B cell (primary cell): ENCODE measurements at regions not wholly inside any gene's neighbourhood (a gene's known extent, or its start where the extent isn't known, plus 50 kb on each side); places are given as distances from the start of the nearest gene placed in this dataset.
A peak's percentile ranks its signal among the peaks of the same experiment; 100 is the strongest.
"Not testable (repeated sequence)": the region's sequence is repeated elsewhere in the genome, so short reads cannot be mapped to it uniquely, and the experiment has no call there.

Experiments
- ATAC-seq: fragments of 200-7000 bp; cut with Tn5 transposase; one replicate; pipeline ENCODE4 v1.10.0; 2021; ENCODE audit warnings: low read depth, mild to moderate bottlenecking, moderate number of reproducible peaks, moderate library complexity
- CTCF ChIA-PET: fragments of 350-600 bp; sonication (Branson Sonifier 250); formaldehyde crosslinking; loops from one replicate; lab custom pipeline; 2021; ENCODE audit warnings: antibody characterized with exemption, inconsistent platforms; lab: Charles Lee
- POLR2A ChIA-PET: fragments of 350-600 bp; sonication (Branson Sonifier 250); formaldehyde crosslinking; loops from one replicate; lab custom pipeline; 2021; ENCODE audit warnings: antibody characterized with exemption; lab: Charles Lee
- DNase-seq: peaks from one replicate; pipeline ENCODE4 v3.0.0; 2013
- H2AFZ ChIP-seq: 2 replicates; pipeline ENCODE4 v1.6.1; 2012; ENCODE audit warnings: mild to moderate bottlenecking, low read depth, low read length; ENCODE audit not compliant: insufficient read depth, poor library complexity, severe bottlenecking
- H3K27ac ChIP-seq, 2 donors: 1 replicate in 1 of 2; 2 replicates in 1 of 2; pipeline ENCODE4 v1.5.1; 2012 to 2013; ENCODE audit warnings: low read length in 2 of 2, mild to moderate bottlenecking in 2 of 2, moderate library complexity in 1 of 2
- H3K27me3 ChIP-seq, 4 experiments: fragments of 200-600 bp in 1 of 4; sonication (generic) in 1 of 4; replicated peaks in 1 of 4; 1 replicate in 2 of 4; 2 replicates in 2 of 4; pipeline versions ENCODE4 v1.6.1 to v1.7.0; 2013 to 2016; ENCODE audit warnings: low read length in 3 of 4, mild to moderate bottlenecking in 2 of 4, mixed read lengths in 1 of 4, moderate library complexity in 1 of 4; ENCODE audit not compliant: insufficient read depth in 4 of 4, control insufficient read depth in 3 of 4; ENCODE audit errors: control extremely low read depth in 1 of 4
- H3K36me3 ChIP-seq, 2 experiments: replicated peaks in 1 of 2; 1 replicate in 1 of 2; 2 replicates in 1 of 2; pipeline versions ENCODE4 v1.6.1 to v1.7.1; 2013; ENCODE audit warnings: low read length in 1 of 2; ENCODE audit not compliant: insufficient read depth in 2 of 2, control insufficient read depth in 1 of 2; ENCODE audit errors: control extremely low read depth in 1 of 2, extremely low read depth in 1 of 2
- H3K4me1 ChIP-seq, 2 donors: fragments of 200-600 bp in 1 of 2; sonication (generic) in 1 of 2; 1 replicate in 1 of 2; 2 replicates in 1 of 2; pipeline versions ENCODE4 v1.5.1 to v1.6.1; 2013 to 2017; ENCODE audit warnings: low read length in 2 of 2; ENCODE audit not compliant: control insufficient read depth in 2 of 2, insufficient read depth in 2 of 2
- H3K4me2 ChIP-seq: replicated peaks from 2 replicates; pipeline ENCODE3; 2012; ENCODE audit warnings: mild to moderate bottlenecking, low read depth, low read length; ENCODE audit not compliant: poor library complexity, severe bottlenecking
- H3K4me3 ChIP-seq, 5 experiments: fragments of 200-600 bp in 1 of 5; sonication (generic) in 1 of 5; 1 replicate in 3 of 5; 2 replicates in 2 of 5; pipeline versions ENCODE4 v1.5.1 to v1.7.0; 2011 to 2016; ENCODE audit warnings: low read length in 4 of 5, mild to moderate bottlenecking in 4 of 5, low read depth in 2 of 5, control low read depth in 1 of 5, moderate library complexity in 1 of 5; ENCODE audit not compliant: insufficient read depth in 1 of 5; ENCODE audit errors: control extremely low read depth in 1 of 5, extremely low read depth in 1 of 5
- H3K79me2 ChIP-seq: fragments of 200-600 bp; sonication (generic); one replicate; pipeline ENCODE4 v1.6.0; 2016; ENCODE audit warnings: low read length; ENCODE audit not compliant: control insufficient read depth, insufficient read depth
- H3K9ac ChIP-seq: fragments of 200-600 bp; sonication (generic); 2 replicates; pipeline ENCODE4 v1.6.1; 2017; ENCODE audit warnings: mild to moderate bottlenecking, low read length, moderate library complexity
- H3K9me3 ChIP-seq, 3 donors: one replicate each; pipeline versions ENCODE4 v1.6.1 to v1.7.1; 2013; ENCODE audit warnings: low read length in 2 of 3; ENCODE audit not compliant: control insufficient read depth in 2 of 3, insufficient read depth in 1 of 3; ENCODE audit errors: control extremely low read depth in 1 of 3
- H4K20me1 ChIP-seq: 2 replicates; pipeline ENCODE4 v1.6.0; 2012; ENCODE audit warnings: mild to moderate bottlenecking, low read length; ENCODE audit not compliant: insufficient read depth, control insufficient read depth, poor library complexity, severe bottlenecking
- H3K27ac Mint-ChIP-seq: one replicate; pipeline ENCODE4 v1.8.0; 2021; ENCODE audit warnings: mixed read lengths
- H3K27me3 Mint-ChIP-seq: one replicate; pipeline ENCODE4 v1.8.0; 2021; ENCODE audit warnings: mixed read lengths
- H3K4me1 Mint-ChIP-seq: one replicate; pipeline ENCODE4 v1.8.0; 2021; ENCODE audit warnings: mixed read lengths
- H3K4me3 Mint-ChIP-seq: one replicate; pipeline ENCODE4 v1.8.0; 2021; ENCODE audit warnings: mixed read lengths
- H3K9me3 Mint-ChIP-seq: one replicate; pipeline ENCODE4 v1.8.0; 2022; ENCODE audit warnings: mixed read lengths; ENCODE audit not compliant: insufficient read depth
- EZH2 ChIP-seq: IDR thresholded peaks from 2 replicates; pipeline ENCODE4 v1.6.1; 2012; ENCODE audit warnings: borderline replicate concordance, low read depth, mild to moderate bottlenecking, moderate library complexity, low read length; ENCODE audit not compliant: insufficient read depth, poor library complexity, severe bottlenecking
- WGBS: methylation state at CpG from one replicate; pipeline ENCODE4 v1.1.5; 2013; ENCODE audit warnings: missing lambda C conversion rate; ENCODE audit not compliant: insufficient coverage; 5-methylcytosine and 5-hydroxymethylcytosine counted together
- intact Hi-C: fragments of 100-400 bp; cut with micrococcal nuclease; formaldehyde crosslinking; loops from one replicate; pipeline ENCODE4 v1.10.0; 2022
- TF ChIP-seq, protein P1 (sequence below): fragments of 200-600 bp; IDR thresholded peaks from one replicate; pipeline ENCODE4 v1.8.0; 2022; ENCODE audit warnings: antibody characterized with exemption, mild to moderate bottlenecking

DNA sequence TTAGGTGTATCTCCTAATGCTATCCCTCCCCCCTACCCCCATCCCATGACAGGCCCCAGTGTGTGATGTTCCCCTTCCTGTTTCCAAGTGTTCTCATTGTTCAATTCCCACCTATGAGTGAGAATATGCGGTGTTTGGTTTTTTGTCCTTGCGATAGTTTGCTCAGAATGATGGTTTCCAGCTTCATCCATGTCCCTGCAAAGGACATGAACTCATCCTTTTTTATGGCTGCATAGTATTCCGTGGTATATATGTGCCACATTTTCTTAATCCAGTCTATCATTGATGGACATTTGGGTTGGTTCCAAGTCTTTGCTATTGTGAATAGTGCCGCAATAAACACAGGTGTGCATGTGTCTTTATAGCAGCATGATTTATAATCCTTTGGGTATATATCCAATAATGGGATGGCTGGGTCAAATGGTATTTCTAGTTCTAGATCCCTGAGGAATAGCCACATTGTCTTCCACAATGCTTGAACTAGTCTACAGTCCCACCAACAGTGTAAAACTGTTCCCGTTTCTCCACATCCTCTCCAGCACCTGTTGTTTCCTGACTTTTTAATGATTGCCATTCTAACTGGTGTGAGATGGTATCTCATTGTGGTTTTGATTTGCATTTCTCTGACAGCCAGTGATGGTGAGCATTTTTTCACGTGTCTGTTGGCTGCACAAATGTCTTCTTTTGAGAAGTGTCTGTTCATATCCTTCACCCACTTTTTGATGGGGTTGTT lies 71.5 kb upstream of the VPREB1 start:
- POLR2A ChIA-PET, H4K20me1 ChIP-seq, DNase-seq, H3K79me2 ChIP-seq, H3K9ac ChIP-seq, H2AFZ ChIP-seq, H3K36me3 ChIP-seq, H3K9me3 ChIP-seq, H3K4me3 Mint-ChIP-seq, H3K9me3 Mint-ChIP-seq, H3K4me2 ChIP-seq, ATAC-seq, H3K27ac ChIP-seq, H3K27me3 ChIP-seq, H3K27me3 Mint-ChIP-seq, H3K4me3 ChIP-seq, H3K27ac Mint-ChIP-seq, intact Hi-C loops: not testable (repeated sequence)
- CTCF ChIA-PET: interaction anchor here (3.0 to 11.6 kb wide), 2 partner anchors 24 to 35 kb away, joined by 16 to 166 read pairs; no protein-coding TSS in a partner anchor
- H3K4me1 ChIP-seq: peaks cover 36 to 45% of the 10 kb centered on the region in 2 donors
- peaks cover 61% of the 10 kb centered on the region for H3K4me1 Mint-ChIP-seq
- no CpG with 5 or more reads among the region's 6 CpGs for WGBS

DNA sequence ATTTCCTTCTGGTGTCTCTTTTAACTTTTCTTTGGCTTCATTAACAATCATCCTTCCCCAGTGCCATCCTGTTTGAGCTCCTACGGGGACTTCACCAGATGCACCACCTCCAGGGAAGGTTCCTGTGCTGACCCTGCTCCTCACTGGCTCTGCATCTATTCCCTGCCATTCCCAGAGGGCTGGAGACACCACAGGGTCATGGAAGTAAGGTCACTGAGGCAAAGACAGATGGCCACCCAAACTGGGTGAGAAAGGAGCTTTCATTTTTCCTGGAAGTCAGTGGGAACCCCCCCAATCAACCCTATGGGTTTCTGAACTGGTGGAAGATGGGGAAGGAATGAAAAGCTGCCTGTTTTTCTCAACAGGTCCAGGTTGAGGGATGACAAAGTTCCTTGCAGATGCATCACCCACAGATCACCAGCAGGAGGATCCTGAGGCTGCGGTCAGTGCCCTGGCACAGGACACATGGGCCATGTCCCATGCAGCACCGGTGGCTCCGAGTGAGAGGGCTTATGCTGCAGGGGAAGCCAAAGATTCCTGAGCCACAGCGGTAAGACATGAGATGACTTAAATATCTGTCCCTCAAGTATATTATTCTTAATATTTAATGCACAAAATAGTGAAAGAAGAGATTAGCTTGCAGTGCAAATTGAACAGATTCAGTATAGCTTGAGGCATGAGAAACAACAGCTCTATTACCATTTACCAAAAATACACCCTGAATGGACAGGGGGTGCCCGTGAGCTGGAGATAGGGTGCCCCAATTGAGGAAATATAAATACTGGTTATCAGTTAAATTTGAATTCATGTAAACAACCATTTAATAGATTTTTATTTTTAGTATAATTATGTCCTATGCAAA lies 73.0 kb upstream of the VPREB1 start:
- TF ChIP-seq EZH2: no peak
- TF ChIP-seq, protein P1, sequence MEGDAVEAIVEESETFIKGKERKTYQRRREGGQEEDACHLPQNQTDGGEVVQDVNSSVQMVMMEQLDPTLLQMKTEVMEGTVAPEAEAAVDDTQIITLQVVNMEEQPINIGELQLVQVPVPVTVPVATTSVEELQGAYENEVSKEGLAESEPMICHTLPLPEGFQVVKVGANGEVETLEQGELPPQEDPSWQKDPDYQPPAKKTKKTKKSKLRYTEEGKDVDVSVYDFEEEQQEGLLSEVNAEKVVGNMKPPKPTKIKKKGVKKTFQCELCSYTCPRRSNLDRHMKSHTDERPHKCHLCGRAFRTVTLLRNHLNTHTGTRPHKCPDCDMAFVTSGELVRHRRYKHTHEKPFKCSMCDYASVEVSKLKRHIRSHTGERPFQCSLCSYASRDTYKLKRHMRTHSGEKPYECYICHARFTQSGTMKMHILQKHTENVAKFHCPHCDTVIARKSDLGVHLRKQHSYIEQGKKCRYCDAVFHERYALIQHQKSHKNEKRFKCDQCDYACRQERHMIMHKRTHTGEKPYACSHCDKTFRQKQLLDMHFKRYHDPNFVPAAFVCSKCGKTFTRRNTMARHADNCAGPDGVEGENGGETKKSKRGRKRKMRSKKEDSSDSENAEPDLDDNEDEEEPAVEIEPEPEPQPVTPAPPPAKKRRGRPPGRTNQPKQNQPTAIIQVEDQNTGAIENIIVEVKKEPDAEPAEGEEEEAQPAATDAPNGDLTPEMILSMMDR: no peak
- Mint-ChIP-seq H3K27me3 (no peaks in the 10 kb centered on the region), H3K27ac (peak overlapping the region; percentile 83), H3K9me3 (no peaks in the 10 kb centered on the region), H3K4me3 (no peak overlapping the region), H3K4me1 (peaks cover 67% of the 10 kb centered on the region)
- Histone ChIP-seq H3K27me3 (no peaks in the 10 kb centered on the region), H3K79me2 (no peaks in the 10 kb centered on the region), H3K9me3 (no peaks in the 10 kb centered on the region), H3K36me3 (no peaks in the 10 kb centered on the region), H2AFZ (no peak overlapping the region), H3K27ac (peak overlapping the region; percentile 11 to 98), H3K4me3 (no peak overlapping the region), H3K4me2 (peak overlapping the region; percentile 64), H4K20me1 (no peaks in the 10 kb centered on the region), H3K4me1 (peaks cover 47 to 56% of the 10 kb centered on the region in 2 donors), H3K9ac (no peak overlapping the region)
- ATAC-seq: no peak
- DNase-seq: no peak
- intact Hi-C loops: no loop called here
- ChIA-PET CTCF (interaction anchor here (1.1 to 11.6 kb wide), 11 partner anchors 9 to 113 kb away, joined by 3 to 166 read pairs (median 7); no protein-coding TSS in a partner anchor), POLR2A (interaction anchor here (1.6 to 2.3 kb wide), 2 partner anchors 10 to 14 kb away, joined by 5 to 7 read pairs; no protein-coding TSS in a partner anchor)
- WGBS: 94% methylated on average over 2 of the region's 6 CpGs
